H9 (cell line): ENCODE measurements at regions not wholly inside any gene's neighbourhood (a gene's known extent, or its start where the extent isn't known, plus 50 kb on each side); places are given as distances from the start of the nearest gene placed in this dataset.

ENCODE experiments used
- DNase-seq: peaks from one replicate; pipeline ENCODE4 v3.0.0-alpha.2; 2017
- H2AFZ ChIP-seq: one replicate; pipeline ENCODE4 v1.6.1; 2013; ENCODE audit warnings: mild to moderate bottlenecking, low read length, control low read depth, moderate library complexity
- H2AK5ac ChIP-seq: 2 replicates; pipeline ENCODE4 v1.6.1; 2013; ENCODE audit warnings: low read length, control low read depth, mixed read lengths; ENCODE audit not compliant: insufficient read length
- H2BK120ac ChIP-seq: one replicate; pipeline ENCODE4 v1.6.1; 2013; ENCODE audit warnings: low read depth, mild to moderate bottlenecking, low read length, control low read depth, inconsistent platforms; ENCODE audit not compliant: poor library complexity, severe bottlenecking
- H2BK12ac ChIP-seq: 2 replicates; pipeline ENCODE4 v1.6.1; 2013; ENCODE audit warnings: low read length, control low read depth, mixed read lengths, low read depth; ENCODE audit not compliant: insufficient read length
- H2BK15ac ChIP-seq: 2 replicates; pipeline ENCODE4 v1.6.1; 2013; ENCODE audit warnings: low read depth, low read length, control low read depth
- H2BK20ac ChIP-seq: one replicate; pipeline ENCODE4 v1.6.1; 2013; ENCODE audit warnings: low read depth, mild to moderate bottlenecking, low read length, control low read depth, inconsistent platforms; ENCODE audit not compliant: poor library complexity, severe bottlenecking
- H2BK5ac ChIP-seq: 2 replicates; pipeline ENCODE4 v1.6.1; 2013; ENCODE audit warnings: low read length, control low read depth, mixed read lengths; ENCODE audit not compliant: insufficient read length
- H3K14ac ChIP-seq: 2 replicates; pipeline ENCODE4 v1.6.1; 2013; ENCODE audit warnings: low read length, control low read depth; ENCODE audit not compliant: insufficient read depth
- H3K18ac ChIP-seq: 2 replicates; pipeline ENCODE4 v1.6.1; 2013; ENCODE audit warnings: low read depth, mild to moderate bottlenecking, mixed read lengths, low read length, control low read depth; ENCODE audit not compliant: insufficient read length
- H3K23ac ChIP-seq: 2 replicates; pipeline ENCODE4 v1.6.1; 2013; ENCODE audit warnings: low read length, control low read depth, mixed read lengths, low read depth; ENCODE audit not compliant: insufficient read length
- H3K23me2 ChIP-seq: 2 replicates; pipeline ENCODE4 v1.6.1; 2013; ENCODE audit warnings: low read depth, mild to moderate bottlenecking, mixed read lengths, low read length, control low read depth; ENCODE audit not compliant: insufficient read length, poor library complexity, severe bottlenecking
- H3K27ac ChIP-seq: 2 replicates; pipeline ENCODE4 v1.5.1; 2013; ENCODE audit warnings: low read length, control low read depth, mixed read lengths, low read depth; ENCODE audit not compliant: insufficient read length
- H3K27me3 ChIP-seq: 2 replicates; pipeline ENCODE4 v1.6.1; 2013; ENCODE audit warnings: low read length, control low read depth, inconsistent platforms; ENCODE audit not compliant: insufficient read depth
- H3K4ac ChIP-seq: 2 replicates; pipeline ENCODE4 v1.6.1; 2013; ENCODE audit warnings: low read depth, mild to moderate bottlenecking, control low read depth, inconsistent platforms, low read length, moderate library complexity
- H3K4me1 ChIP-seq: 2 replicates; pipeline ENCODE4 v1.6.1; 2013; ENCODE audit warnings: low read length, control low read depth, inconsistent platforms; ENCODE audit not compliant: insufficient read depth
- H3K4me2 ChIP-seq: 2 replicates; pipeline ENCODE4 v1.6.1; 2013; ENCODE audit warnings: low read length, control low read depth, mixed read lengths; ENCODE audit not compliant: insufficient read length, insufficient read depth
- H3K56ac ChIP-seq: 2 replicates; pipeline ENCODE4 v1.6.1; 2013; ENCODE audit warnings: low read depth, mild to moderate bottlenecking, mixed read lengths, low read length, control low read depth; ENCODE audit not compliant: insufficient read length
- H3K79me1 ChIP-seq: 2 replicates; pipeline ENCODE4 v1.6.1; 2013; ENCODE audit warnings: low read depth, mild to moderate bottlenecking, moderate library complexity, low read length, control low read depth, inconsistent platforms; ENCODE audit not compliant: insufficient read depth, poor library complexity, severe bottlenecking
- H3K79me2 ChIP-seq: 2 replicates; pipeline ENCODE4 v1.6.1; 2013; ENCODE audit warnings: low read length, control low read depth, inconsistent platforms; ENCODE audit not compliant: insufficient read depth
- H3K9ac ChIP-seq: 2 replicates; pipeline ENCODE4 v1.6.1; 2013; ENCODE audit warnings: low read length, control low read depth, mixed read lengths; ENCODE audit not compliant: insufficient read length; ENCODE audit errors: extremely low read depth
- H3K9me3 ChIP-seq: one replicate; pipeline ENCODE4 v1.6.1; 2013; ENCODE audit warnings: low read depth, low read length, inconsistent platforms; ENCODE audit not compliant: control insufficient read depth
- H3T11ph ChIP-seq: one replicate; pipeline ENCODE4 v1.6.1; 2013; ENCODE audit warnings: mild to moderate bottlenecking, low read length, control low read depth, inconsistent platforms
- H4K20me1 ChIP-seq: one replicate; pipeline ENCODE4 v1.6.1; 2013; ENCODE audit not compliant: control insufficient read depth, insufficient read length, insufficient read depth
- H4K5ac ChIP-seq: 2 replicates; pipeline ENCODE4 v1.6.1; 2013; ENCODE audit warnings: low read depth, mild to moderate bottlenecking, mixed read lengths, low read length, control low read depth; ENCODE audit not compliant: insufficient read length
- H4K8ac ChIP-seq: replicated peaks from 2 replicates; pipeline ENCODE4 v1.6.1; 2013; ENCODE audit warnings: low read length, control low read depth, mixed read lengths, low read depth; ENCODE audit not compliant: insufficient read length
- H4K91ac ChIP-seq: 2 replicates; pipeline ENCODE4 v1.6.1; 2013; ENCODE audit warnings: low read depth, mild to moderate bottlenecking, moderate library complexity, mixed read lengths, low read length, control low read depth; ENCODE audit not compliant: insufficient read length
- H3K27ac Mint-ChIP-seq, 3 experiments: 2 replicates in 2 of 3; 3 replicates in 1 of 3; pipeline ENCODE4 v1.8.0; 2020 to 2021; ENCODE audit warnings: mixed read lengths in 3 of 3, mild to moderate bottlenecking in 1 of 3, moderate library complexity in 1 of 3
- H3K27me3 Mint-ChIP-seq: 2 replicates; pipeline ENCODE4 v1.8.0; 2021; ENCODE audit warnings: low read depth, mild to moderate bottlenecking, moderate library complexity, mixed read lengths
- H3K36me3 Mint-ChIP-seq, 3 experiments: 2 replicates in 2 of 3; 3 replicates in 1 of 3; pipeline ENCODE4 v1.8.0; 2020 to 2021; ENCODE audit warnings: low read depth in 3 of 3, mixed read lengths in 3 of 3; ENCODE audit not compliant: insufficient read depth in 1 of 3
- H3K4me1 Mint-ChIP-seq, 2 experiments: 2 replicates each; pipeline ENCODE4 v1.8.0; 2020; ENCODE audit warnings: mixed read lengths in 2 of 2
- H3K4me3 Mint-ChIP-seq, 2 experiments: 2 replicates in 1 of 2; 3 replicates in 1 of 2; pipeline ENCODE4 v1.8.0; 2020 to 2021; ENCODE audit warnings: mild to moderate bottlenecking in 2 of 2, mixed read lengths in 2 of 2, moderate library complexity in 1 of 2
- H3K9me3 Mint-ChIP-seq, 2 experiments: 2 replicates in 1 of 2; 3 replicates in 1 of 2; pipeline ENCODE4 v1.8.0; 2020; ENCODE audit warnings: mild to moderate bottlenecking in 2 of 2, mixed read lengths in 2 of 2, moderate library complexity in 1 of 2
- WGBS: extraction: QIAGEN DNeasy Blood & Tissue Kit; methylation state at CpG from one replicate; pipeline ENCODE4 v1.1.7; 2013; ENCODE audit warnings: missing lambda C conversion rate, low lambda C conversion rate, mixed read lengths; ENCODE audit not compliant: insufficient read length; ENCODE audit errors: extremely low coverage; 5-methylcytosine and 5-hydroxymethylcytosine counted together
- TF ChIP-seq, protein P1 (sequence below): fragments of 200-600 bp; sonication (generic); conservative IDR thresholded peaks from 3 replicates; pipeline ENCODE4 v1.8.0; 2021; ENCODE audit warnings: antibody characterized with exemption, mild to moderate bottlenecking

DNA sequence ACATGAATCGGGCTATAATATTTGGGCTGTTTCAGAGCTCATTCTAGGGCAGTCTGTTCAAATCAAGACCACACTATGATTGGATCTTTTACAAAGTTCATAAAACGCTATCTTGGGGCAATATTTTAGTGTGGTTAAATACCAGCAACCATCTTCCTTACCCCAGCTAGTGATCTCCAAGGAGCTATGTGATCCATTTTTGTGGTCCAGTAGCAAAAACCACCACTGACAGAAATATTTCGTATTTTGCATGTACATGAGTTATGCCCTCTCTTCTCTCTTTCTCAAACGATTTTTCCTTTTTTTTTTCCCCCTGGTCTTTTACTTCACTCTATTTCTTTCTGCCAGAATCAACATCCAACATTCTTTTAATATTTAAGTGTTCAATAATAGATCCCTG lies 280.6 kb upstream of the KITLG start:
- Histone ChIP-seq H4K8ac (no peak overlapping the region), H2AK5ac (no peak overlapping the region), H3K56ac (no peak overlapping the region), H2BK120ac (no peak overlapping the region), H3K9ac (no peak overlapping the region), H3K23ac (no peak overlapping the region), H4K91ac (no peak overlapping the region), H3K79me2 (no peaks in the 10 kb centered on the region), H3K9me3 (no peaks in the 10 kb centered on the region), H3T11ph (no peak overlapping the region), H2BK20ac (no peak overlapping the region), H3K27me3 (no peaks in the 10 kb centered on the region), H3K4me2 (no peak overlapping the region), H3K4me1 (peaks cover 3% of the 10 kb centered on the region; the same call in 1 of the 2 replicates), H2AFZ (no peak overlapping the region), H3K23me2 (no peaks in the 10 kb centered on the region), H3K79me1 (no peaks in the 10 kb centered on the region), H3K14ac (no peak overlapping the region), H2BK15ac (no peak overlapping the region), H2BK12ac (no peak overlapping the region), H3K18ac (no peak overlapping the region), H3K4ac (no peak overlapping the region), H2BK5ac (no peak overlapping the region), H3K27ac (no peak overlapping the region), H4K20me1 (no peaks in the 10 kb centered on the region), H4K5ac (no peak overlapping the region)
- Mint-ChIP-seq H3K27ac (no peak overlapping the region), H3K9me3 (no peaks in the 10 kb centered on the region), H3K4me1 (peaks cover 25 to 27% of the 10 kb centered on the region in 2 experiments), H3K27me3 (no peaks in the 10 kb centered on the region), H3K36me3 (no peaks in the 10 kb centered on the region), H3K4me3 (no peak overlapping the region)
- DNase-seq = no peak
- TF ChIP-seq, protein P1, sequence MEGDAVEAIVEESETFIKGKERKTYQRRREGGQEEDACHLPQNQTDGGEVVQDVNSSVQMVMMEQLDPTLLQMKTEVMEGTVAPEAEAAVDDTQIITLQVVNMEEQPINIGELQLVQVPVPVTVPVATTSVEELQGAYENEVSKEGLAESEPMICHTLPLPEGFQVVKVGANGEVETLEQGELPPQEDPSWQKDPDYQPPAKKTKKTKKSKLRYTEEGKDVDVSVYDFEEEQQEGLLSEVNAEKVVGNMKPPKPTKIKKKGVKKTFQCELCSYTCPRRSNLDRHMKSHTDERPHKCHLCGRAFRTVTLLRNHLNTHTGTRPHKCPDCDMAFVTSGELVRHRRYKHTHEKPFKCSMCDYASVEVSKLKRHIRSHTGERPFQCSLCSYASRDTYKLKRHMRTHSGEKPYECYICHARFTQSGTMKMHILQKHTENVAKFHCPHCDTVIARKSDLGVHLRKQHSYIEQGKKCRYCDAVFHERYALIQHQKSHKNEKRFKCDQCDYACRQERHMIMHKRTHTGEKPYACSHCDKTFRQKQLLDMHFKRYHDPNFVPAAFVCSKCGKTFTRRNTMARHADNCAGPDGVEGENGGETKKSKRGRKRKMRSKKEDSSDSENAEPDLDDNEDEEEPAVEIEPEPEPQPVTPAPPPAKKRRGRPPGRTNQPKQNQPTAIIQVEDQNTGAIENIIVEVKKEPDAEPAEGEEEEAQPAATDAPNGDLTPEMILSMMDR = no peak
- WGBS = no CpG with 5 or more reads among the region's 4 CpGs
